ENCODE measurements at regions not wholly inside any gene's neighbourhood (a gene's known extent, or its start where the extent isn't known, plus 50 kb on each side); places are given as distances from the start of the nearest gene placed in this dataset.

- no peak for TF ChIP-seq POLR2A (IDR thresholded peaks at IDR 0.05; ENCODE audit: low read length)
- no peak for TF ChIP-seq GATA1 (IDR thresholded peaks at IDR 0.05; ENCODE audit: low read depth, low read length)
Observed at GRCh38 chr2:104025295-104025694, 828.6 kb upstream of the POU3F3 start.
